ENCODE measurements at regions not wholly inside any gene's neighbourhood (a gene's known extent, or its start where the extent isn't known, plus 50 kb on each side); places are given as distances from the start of the nearest gene placed in this dataset.

- TF ChIP-seq CTCF (IDR thresholded peaks at IDR 0.05; ENCODE audit: insufficient read depth, low read depth, low read length) (no peak), EZH2 (IDR thresholded peaks at IDR 0.05; ENCODE audit: insufficient read depth, low read length) (no peak)
Measured at GRCh38 chr7:156442516-156442915, 198.1 kb upstream of the RNF32 start.
